Body of pancreas (tissue), 4 donors: ENCODE measurements at regions not wholly inside any gene's neighbourhood (a gene's known extent, or its start where the extent isn't known, plus 50 kb on each side); places are given as distances from the start of the nearest gene placed in this dataset.

Source experiments
- ATAC-seq: fragments of 150-250 bp; one replicate; pipeline ENCODE4 v1.9.1; 2016
- DNase-seq, 4 donors: peaks; one replicate each; pipeline ENCODE4 v3.0.0-alpha.2; 2019
- H3K27ac ChIP-seq, 4 donors: fragments of 200-600 bp; sonication (generic); 1 replicate in 3 of 4; 2 replicates in 1 of 4; pipeline versions ENCODE4 v1.5.1 to v1.6.1; 2016 to 2019; ENCODE audit warnings: mild to moderate bottlenecking in 1 of 4, mixed read lengths in 1 of 4, moderate library complexity in 1 of 4
- H3K27me3 ChIP-seq, 2 donors: fragments of 200-600 bp; sonication (generic); one replicate each; pipeline ENCODE4 v1.6.0; 2016; ENCODE audit warnings: mild to moderate bottlenecking in 1 of 2
- H3K36me3 ChIP-seq, 2 donors: fragments of 200-600 bp; sonication (generic); replicated peaks in 1 of 2; 2 replicates each; pipeline ENCODE4 v1.5.1; 2016; ENCODE audit warnings: low read depth in 2 of 2; ENCODE audit not compliant: insufficient read depth in 1 of 2
- H3K4me1 ChIP-seq: fragments of 200-600 bp; sonication (generic); one replicate; pipeline ENCODE4 v1.6.0; 2016
- H3K4me3 ChIP-seq, 2 donors: fragments of 200-600 bp; sonication (generic); 1 replicate in 1 of 2; 2 replicates in 1 of 2; pipeline ENCODE4 v1.5.1; 2016 to 2019
- H3K9me3 ChIP-seq, 3 donors: fragments of 200-600 bp; sonication (generic); 1 replicate in 2 of 3; 2 replicates in 1 of 3; pipeline ENCODE4 v1.5.1; 2016
- CTCF ChIP-seq, 7 experiments: fragments of 450-650 bp in 4 of 7; fragments of 200-600 bp in 3 of 7; sonication (generic) in 3 of 7; IDR thresholded peaks; one replicate each; pipeline ENCODE4 v1.5.1; 2016 to 2019; ENCODE audit warnings: antibody characterized with exemption in 7 of 7
- POLR2A ChIP-seq, 3 donors: fragments of 450-650 bp; IDR thresholded peaks; one replicate each; pipeline ENCODE4 v1.6.1; 2016; ENCODE audit warnings: antibody characterized with exemption in 3 of 3, mild to moderate bottlenecking in 2 of 3
- WGBS, 2 donors: methylation state at CpG; one replicate each; pipeline ENCODE4 v1.1.5; 2017; 5-methylcytosine and 5-hydroxymethylcytosine counted together
- intact Hi-C: fragments of 100-400 bp; cut with DNase I; formaldehyde crosslinking; loops from one replicate; pipeline ENCODE4 v1.15.1; 2023

- TF ChIP-seq POLR2A (IDR thresholded peaks at IDR 0.05) = no peak
- TF ChIP-seq CTCF (IDR thresholded peaks at IDR 0.05) = no peak
Observed at GRCh38 chr3:28039234-28039633, 202.2 kb upstream of the CMC1 start.

GRCh38 chr3:28039829-28040228 is 201.6 kb upstream of the CMC1 start:
- no peaks in the 10 kb centered on the region for H3K27me3 ChIP-seq
- no peak overlapping the region for H3K27ac ChIP-seq
- no peak for TF ChIP-seq POLR2A (IDR thresholded peaks at IDR 0.05)
- TF ChIP-seq CTCF (IDR thresholded peaks at IDR 0.05) = no peak
- 45 to 74% methylated on average over 1 of the region's 1 CpG for WGBS, 2 donors
- intact Hi-C loops = no loop called here
- no peak overlapping the region for H3K4me3 ChIP-seq
- H3K4me1 ChIP-seq = no peaks in the 10 kb centered on the region
- H3K36me3 ChIP-seq = no peaks in the 10 kb centered on the region
- no peak for DNase-seq
- no peaks in the 10 kb centered on the region for H3K9me3 ChIP-seq
- ATAC-seq = no peak

More at GRCh38 chr3:28039234-28039633, 202.2 kb upstream of the CMC1 start:
- H3K36me3 ChIP-seq = no peaks in the 10 kb centered on the region
- no peaks in the 10 kb centered on the region for H3K27me3 ChIP-seq
- H3K4me3 ChIP-seq = no peak overlapping the region
- DNase-seq = no peak
- H3K4me1 ChIP-seq = no peaks in the 10 kb centered on the region
- no peak overlapping the region for H3K27ac ChIP-seq
- intact Hi-C loops = no loop called here
- no peaks in the 10 kb centered on the region for H3K9me3 ChIP-seq
- ATAC-seq = no peak
- WGBS, 2 donors = 52 to 59% methylated on average over 3 of the region's 3 CpGs

GRCh38 chr3:28042095-28042635 is 199.3 kb upstream of the CMC1 start:
- intact Hi-C loops = no loop called here
- TF ChIP-seq POLR2A (IDR thresholded peaks at IDR 0.05) (no peak), CTCF (IDR thresholded peaks at IDR 0.05) (no peak)
- ATAC-seq (no peak), DNase-seq (no peak)
- Histone ChIP-seq H3K36me3 (no peaks in the 10 kb centered on the region), H3K4me1 (no peaks in the 10 kb centered on the region), H3K4me3 (no peak overlapping the region), H3K9me3 (no peaks in the 10 kb centered on the region), H3K27ac (no peak overlapping the region), H3K27me3 (no peaks in the 10 kb centered on the region)
- WGBS, 2 donors = 64 to 93% methylated on average over 2 of the region's 2 CpGs

- 46 to 76% methylated on average over 1 of the region's 1 CpG for WGBS, 2 donors
- H3K4me3 ChIP-seq = no peak overlapping the region
- no peak for ATAC-seq
- no peak overlapping the region for H3K27ac ChIP-seq
- no peaks in the 10 kb centered on the region for H3K4me1 ChIP-seq
- intact Hi-C loops = no loop called here
- H3K27me3 ChIP-seq = no peaks in the 10 kb centered on the region
- TF ChIP-seq CTCF (IDR thresholded peaks at IDR 0.05) (no peak), POLR2A (IDR thresholded peaks at IDR 0.05) (no peak)
- DNase-seq = no peak
- no peaks in the 10 kb centered on the region for H3K9me3 ChIP-seq
- H3K36me3 ChIP-seq = no peaks in the 10 kb centered on the region
Observed at GRCh38 chr3:28042707-28043106, 198.7 kb upstream of the CMC1 start.

GRCh38 chr3:28050120-28050519 is 191.3 kb upstream of the CMC1 start:
- Histone ChIP-seq H3K36me3 (no peaks in the 10 kb centered on the region), H3K4me1 (no peaks in the 10 kb centered on the region), H3K27me3 (no peaks in the 10 kb centered on the region), H3K9me3 (no peaks in the 10 kb centered on the region), H3K27ac (no peak overlapping the region), H3K4me3 (no peak overlapping the region)
- ATAC-seq (no peak), DNase-seq (no peak)
- intact Hi-C loops = no loop called here
- 61 to 68% methylated on average over 3 of the region's 3 CpGs for WGBS, 2 donors
- no peak for TF ChIP-seq CTCF (IDR thresholded peaks at IDR 0.05)
- TF ChIP-seq POLR2A (IDR thresholded peaks at IDR 0.05) = no peak
